Right lobe of liver (tissue), 6 donors: ENCODE measurements at regions not wholly inside any gene's neighbourhood (a gene's known extent, or its start where the extent isn't known, plus 50 kb on each side); places are given as distances from the start of the nearest gene placed in this dataset.

Source experiments
- ATAC-seq, 4 donors: fragments of 200-7000 bp; cut with Tn5 transposase; one replicate each; pipeline ENCODE4 v1.9.1; 2020; ENCODE audit warnings: mild to moderate bottlenecking in 4 of 4, moderate library complexity in 4 of 4
- DNase-seq, 3 donors: peaks; one replicate each; pipeline ENCODE4 v3.0.0-alpha.2; 2020
- H3K27ac ChIP-seq, 3 donors: fragments of 200-600 bp; one replicate each; pipeline ENCODE4 v1.8.0; 2022
- H3K27me3 ChIP-seq, 2 donors: fragments of 200-600 bp; one replicate each; pipeline ENCODE4 v1.8.0; 2022
- H3K36me3 ChIP-seq, 4 donors: fragments of 200-600 bp; sonication (generic) in 1 of 4; one replicate each; pipeline versions ENCODE4 v1.5.1 to v1.8.0; 2017 to 2022; ENCODE audit warnings: control low read depth in 1 of 4
- H3K4me1 ChIP-seq, 4 donors: fragments of 200-600 bp; sonication (generic) in 1 of 4; one replicate each; pipeline versions ENCODE4 v1.5.1 to v1.8.0; 2017 to 2022; ENCODE audit warnings: control low read depth in 1 of 4
- H3K4me3 ChIP-seq, 3 donors: fragments of 200-600 bp; one replicate each; pipeline ENCODE4 v1.8.0; 2022
- H3K9me3 ChIP-seq, 4 donors: fragments of 200-600 bp; sonication (generic) in 1 of 4; one replicate each; pipeline versions ENCODE4 v1.5.1 to v1.8.0; 2017 to 2022; ENCODE audit warnings: control low read depth in 1 of 4
- POLR2A ChIP-seq: fragments of 450-650 bp; IDR thresholded peaks from one replicate; pipeline ENCODE4 v1.6.1; 2017; ENCODE audit warnings: antibody characterized with exemption, mild to moderate bottlenecking
- WGBS: methylation state at CpG from one replicate; pipeline ENCODE4 v1.1.6; 2018; ENCODE audit warnings: low coverage, low lambda C conversion rate; ENCODE audit not compliant: insufficient coverage; ENCODE audit errors: missing lambda C conversion rate; 5-methylcytosine and 5-hydroxymethylcytosine counted together
- intact Hi-C, 2 donors: fragments of 100-400 bp; cut with DNase I; formaldehyde crosslinking; loops; one replicate each; pipeline versions ENCODE4 v1.11.2 to v1.14.1; 2022
- TF ChIP-seq, protein P1 (sequence below), 4 donors: fragments of 200-600 bp in 3 of 4; fragments of 450-650 bp in 1 of 4; IDR thresholded peaks; one replicate each; pipeline versions ENCODE4 v1.5.1 to v1.8.0; 2016 to 2022; ENCODE audit warnings: antibody characterized with exemption in 4 of 4, mild to moderate bottlenecking in 2 of 4
- donor health status: DM: no; HTN: yes; CAD: no.
- donor health status: DM: no; HTN: no; CAD: no.
- donor health status: DM: no; HTN: no; CAD: no.
- donor health status: DM: no; HTN: yes; CAD: no.
- donor health status: DM: no; HTN: yes; CAD: no.

DNA sequence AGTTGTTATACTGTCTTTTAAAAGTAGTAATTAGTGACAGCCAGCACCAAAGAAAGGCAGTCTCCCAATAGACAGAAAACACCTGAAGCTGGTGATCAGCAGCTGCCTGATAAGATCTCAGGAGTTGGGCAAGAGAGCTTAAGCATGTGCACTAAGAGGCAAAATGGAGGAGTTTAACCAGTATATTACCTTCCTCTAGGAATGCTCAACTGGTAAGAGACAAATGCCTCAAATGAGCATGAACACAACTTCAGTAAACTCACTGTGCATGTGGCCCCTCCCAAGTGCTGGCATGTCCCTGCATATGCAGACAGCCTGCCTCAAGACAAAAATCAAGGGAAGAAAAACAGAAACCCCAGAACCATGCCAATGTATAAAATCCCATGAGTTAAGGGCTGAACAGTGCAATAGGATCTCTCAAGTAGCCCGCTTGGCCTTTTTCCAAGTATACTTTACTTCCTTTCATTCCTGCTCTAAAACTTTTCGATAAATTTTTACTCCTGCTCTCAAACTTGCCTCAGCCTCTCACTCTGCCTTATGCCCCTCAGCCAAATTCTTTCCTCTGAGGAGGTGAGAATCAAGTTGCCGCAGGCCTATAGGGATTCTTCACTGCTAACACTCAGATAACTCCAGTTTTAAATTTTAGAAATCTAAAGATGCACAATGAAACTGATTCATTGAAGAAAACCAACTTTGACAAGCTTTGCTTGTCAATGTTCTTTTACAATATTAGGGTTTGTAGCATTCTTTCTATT, 724.8 kb upstream of the RIOK2 start:
- no peak overlapping the region for H3K27ac ChIP-seq
- no peaks in the 10 kb centered on the region for H3K36me3 ChIP-seq
- WGBS = 69% methylated on average over 3 of the region's 3 CpGs
- TF ChIP-seq, protein P1, sequence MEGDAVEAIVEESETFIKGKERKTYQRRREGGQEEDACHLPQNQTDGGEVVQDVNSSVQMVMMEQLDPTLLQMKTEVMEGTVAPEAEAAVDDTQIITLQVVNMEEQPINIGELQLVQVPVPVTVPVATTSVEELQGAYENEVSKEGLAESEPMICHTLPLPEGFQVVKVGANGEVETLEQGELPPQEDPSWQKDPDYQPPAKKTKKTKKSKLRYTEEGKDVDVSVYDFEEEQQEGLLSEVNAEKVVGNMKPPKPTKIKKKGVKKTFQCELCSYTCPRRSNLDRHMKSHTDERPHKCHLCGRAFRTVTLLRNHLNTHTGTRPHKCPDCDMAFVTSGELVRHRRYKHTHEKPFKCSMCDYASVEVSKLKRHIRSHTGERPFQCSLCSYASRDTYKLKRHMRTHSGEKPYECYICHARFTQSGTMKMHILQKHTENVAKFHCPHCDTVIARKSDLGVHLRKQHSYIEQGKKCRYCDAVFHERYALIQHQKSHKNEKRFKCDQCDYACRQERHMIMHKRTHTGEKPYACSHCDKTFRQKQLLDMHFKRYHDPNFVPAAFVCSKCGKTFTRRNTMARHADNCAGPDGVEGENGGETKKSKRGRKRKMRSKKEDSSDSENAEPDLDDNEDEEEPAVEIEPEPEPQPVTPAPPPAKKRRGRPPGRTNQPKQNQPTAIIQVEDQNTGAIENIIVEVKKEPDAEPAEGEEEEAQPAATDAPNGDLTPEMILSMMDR (IDR thresholded peaks at IDR 0.05) = no peak
- no peak for TF ChIP-seq POLR2A
- H3K9me3 ChIP-seq = no peaks in the 10 kb centered on the region
- H3K27me3 ChIP-seq = no peaks in the 10 kb centered on the region
- H3K4me3 ChIP-seq = no peak overlapping the region
- no peaks in the 10 kb centered on the region for H3K4me1 ChIP-seq
- ATAC-seq (no peak), DNase-seq (no peak)
- intact Hi-C loops = no loop called here

DNA sequence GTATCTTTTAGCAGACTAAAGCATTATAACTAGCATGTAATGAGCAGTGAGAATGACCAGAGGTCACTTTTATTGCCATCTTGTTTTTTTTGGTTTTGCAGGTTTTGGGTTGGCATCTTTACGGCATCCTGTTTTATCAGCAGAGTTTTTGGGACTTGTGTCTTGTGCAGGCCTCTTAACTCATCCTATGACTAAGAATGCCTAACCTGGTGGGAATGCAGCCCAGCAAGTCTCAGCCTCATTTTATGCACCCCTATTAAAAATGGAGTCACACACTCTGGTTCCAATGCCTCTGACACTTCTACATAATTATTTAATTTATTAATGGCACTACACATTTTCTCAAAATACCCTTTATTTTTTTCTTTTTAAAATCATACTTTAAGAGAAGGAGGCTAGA, 726.5 kb upstream of the RIOK2 start:
- H3K9me3 ChIP-seq = no peaks in the 10 kb centered on the region
- intact Hi-C loops = no loop called here
- H3K36me3 ChIP-seq = no peaks in the 10 kb centered on the region
- H3K4me1 ChIP-seq = no peaks in the 10 kb centered on the region
- ATAC-seq (no peak), DNase-seq (no peak)
- no peak overlapping the region for H3K4me3 ChIP-seq
- H3K27ac ChIP-seq = no peak overlapping the region
- TF ChIP-seq POLR2A = no peak
- TF ChIP-seq, protein P1 (IDR thresholded peaks at IDR 0.05) = no peak
- WGBS = 87% methylated on average over 1 of the region's 1 CpG
- no peaks in the 10 kb centered on the region for H3K27me3 ChIP-seq

DNA sequence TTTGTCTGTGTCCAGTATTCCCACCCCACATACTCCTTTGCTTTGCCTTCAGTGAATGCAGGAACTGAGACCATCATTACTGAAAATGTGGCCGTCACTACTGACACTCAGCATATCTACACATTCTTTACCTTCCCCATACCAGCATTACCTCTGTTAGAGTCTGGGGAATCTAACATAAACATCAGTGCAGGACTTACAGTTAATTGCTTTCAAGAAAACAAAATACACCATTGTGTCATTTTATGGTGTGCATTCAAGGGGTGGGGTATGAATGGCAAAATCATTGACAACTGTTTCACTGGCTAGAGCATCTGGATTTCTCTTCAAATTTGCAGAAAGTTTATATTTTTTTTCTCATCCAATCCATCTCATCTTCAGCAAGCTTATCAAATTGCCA, 731.4 kb upstream of the RIOK2 start:
- DNase-seq = no peak
- no peak for TF ChIP-seq POLR2A
- TF ChIP-seq, protein P1 (IDR thresholded peaks at IDR 0.05) = no peak
- Histone ChIP-seq H3K27me3 (no peaks in the 10 kb centered on the region), H3K36me3 (no peaks in the 10 kb centered on the region), H3K27ac (no peak overlapping the region), H3K4me1 (peaks cover 0 to 3% (median 0%) of the 10 kb centered on the region in 4 donors), H3K4me3 (no peak overlapping the region), H3K9me3 (no peaks in the 10 kb centered on the region)
- 55% methylated on average over 1 of the region's 1 CpG for WGBS
- no peak for ATAC-seq
- intact Hi-C loops = no loop called here

DNA sequence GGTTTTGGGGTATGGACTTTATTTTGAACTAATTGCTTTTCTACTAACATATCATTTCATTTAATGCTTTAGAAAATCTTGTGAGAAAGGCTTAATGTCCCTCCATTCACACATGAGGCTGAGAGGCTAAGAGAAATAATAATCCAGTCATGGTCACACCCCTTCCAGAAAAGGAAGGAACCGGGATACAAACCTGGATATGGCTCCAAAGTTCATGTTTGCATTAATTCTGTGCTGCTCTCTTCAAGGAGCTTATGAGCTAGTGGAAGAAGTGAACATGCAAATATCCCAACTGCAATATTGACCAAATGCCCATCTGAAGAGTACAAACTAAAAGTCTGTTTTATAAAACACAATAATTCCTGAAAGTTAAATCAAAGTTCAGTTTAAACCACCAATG, 732.1 kb upstream of the RIOK2 start:
- no peaks in the 10 kb centered on the region for H3K9me3 ChIP-seq
- no peak overlapping the region for H3K27ac ChIP-seq
- no peak for DNase-seq
- intact Hi-C loops = no loop called here
- no peak for ATAC-seq
- peaks cover 0 to 3% (median 0%) of the 10 kb centered on the region in 4 donors for H3K4me1 ChIP-seq
- H3K27me3 ChIP-seq = no peaks in the 10 kb centered on the region
- no peaks in the 10 kb centered on the region for H3K36me3 ChIP-seq
- TF ChIP-seq, protein P1 (IDR thresholded peaks at IDR 0.05) = no peak
- no peak for TF ChIP-seq POLR2A
- 40% methylated on average over 1 of the region's 1 CpG for WGBS
- H3K4me3 ChIP-seq = no peak overlapping the region
